Activated T-cell treated with anti-CD3 and anti-CD28 coated beads, Interleukin-2, amount 50 U/mL, for 4 hours (primary cell): ENCODE measurements at regions not wholly inside any gene's neighbourhood (a gene's known extent, or its start where the extent isn't known, plus 50 kb on each side); places are given as distances from the start of the nearest gene placed in this dataset.

Experiments used
- ATAC-seq, 2 donors: fragments of 200-7000 bp; cut with Tn5 transposase; one replicate each; pipeline ENCODE4 v1.10.0; 2021
- DNase-seq: peaks from one replicate; pipeline ENCODE4 v3.0.0-alpha.2; 2020
- H3K27me3 Mint-ChIP-seq: one replicate; pipeline ENCODE4 v1.8.0; 2021; ENCODE audit warnings: low read depth, mixed read lengths
- H3K36me3 Mint-ChIP-seq: one replicate; pipeline ENCODE4 v1.8.0; 2022; ENCODE audit warnings: mixed read lengths; ENCODE audit not compliant: insufficient read depth
- H3K4me1 Mint-ChIP-seq: one replicate; pipeline ENCODE4 v1.8.0; 2021; ENCODE audit warnings: low read depth, mixed read lengths
- H3K4me3 Mint-ChIP-seq: one replicate; pipeline ENCODE4 v1.8.0; 2021; ENCODE audit warnings: mild to moderate bottlenecking, moderate library complexity, mixed read lengths
- H3K9me3 Mint-ChIP-seq: one replicate; pipeline ENCODE4 v1.8.0; 2021; ENCODE audit warnings: mixed read lengths

GRCh38 chr5:124245276-124245675, 501.2 kb downstream of the ZNF608 start:
- no peak overlapping the region for H3K4me3 Mint-ChIP-seq
- peaks cover 9% of the 10 kb centered on the region for H3K9me3 Mint-ChIP-seq
- ATAC-seq (no peak), DNase-seq (no peak)
- H3K36me3 Mint-ChIP-seq: no peaks in the 10 kb centered on the region
- H3K4me1 Mint-ChIP-seq: no peaks in the 10 kb centered on the region
- no peaks in the 10 kb centered on the region for H3K27me3 Mint-ChIP-seq

DNA sequence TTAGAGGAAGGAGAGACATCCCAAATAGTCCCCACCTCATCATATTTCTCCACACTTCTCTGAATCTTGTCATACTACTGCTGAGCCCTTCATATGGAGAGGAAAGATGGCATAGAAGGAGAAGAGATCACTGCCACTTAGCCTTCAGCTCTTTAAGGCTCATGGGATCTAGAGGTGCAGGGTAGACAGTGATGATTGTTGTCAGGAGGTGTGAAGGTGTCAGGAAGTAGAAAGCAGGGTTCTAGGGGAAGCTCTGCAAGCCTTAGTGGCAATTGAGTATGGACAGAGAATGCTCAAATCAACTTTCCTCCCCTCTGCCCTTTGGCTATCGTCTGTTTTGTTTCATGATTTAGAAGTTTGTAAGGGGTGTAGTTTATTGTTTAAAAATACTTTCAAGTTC, 505.7 kb downstream of the ZNF608 start:
- H3K4me3 Mint-ChIP-seq: no peak overlapping the region
- no peaks in the 10 kb centered on the region for H3K4me1 Mint-ChIP-seq
- peaks cover 11% of the 10 kb centered on the region for H3K9me3 Mint-ChIP-seq
- DNase-seq (no peak), ATAC-seq (no peak)
- H3K27me3 Mint-ChIP-seq: no peaks in the 10 kb centered on the region
- no peaks in the 10 kb centered on the region for H3K36me3 Mint-ChIP-seq

DNA sequence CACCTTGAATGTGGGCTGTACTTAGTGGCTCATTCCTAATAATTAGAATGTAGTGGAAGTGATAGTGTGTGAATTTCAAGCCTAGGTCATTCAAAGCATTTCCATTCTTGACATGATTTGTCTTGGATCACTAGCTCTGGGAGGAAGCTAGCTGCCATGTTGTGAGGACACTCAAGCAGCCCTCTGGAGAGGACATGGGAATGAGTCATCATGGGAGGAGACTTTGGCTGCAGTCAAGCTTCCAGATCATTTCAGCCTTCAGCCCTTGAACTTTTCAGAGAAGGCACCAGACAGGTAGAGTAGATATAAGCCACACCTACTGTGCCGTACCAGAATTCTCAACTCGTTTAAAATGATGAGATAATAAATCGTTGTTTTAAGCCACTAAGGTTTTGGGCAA, 506.9 kb downstream of the ZNF608 start:
- Mint-ChIP-seq H3K36me3 (no peaks in the 10 kb centered on the region), H3K4me3 (no peak overlapping the region), H3K27me3 (no peaks in the 10 kb centered on the region), H3K9me3 (peaks cover 5% of the 10 kb centered on the region), H3K4me1 (no peaks in the 10 kb centered on the region)
- DNase-seq: no peak
- no peak for ATAC-seq

DNA sequence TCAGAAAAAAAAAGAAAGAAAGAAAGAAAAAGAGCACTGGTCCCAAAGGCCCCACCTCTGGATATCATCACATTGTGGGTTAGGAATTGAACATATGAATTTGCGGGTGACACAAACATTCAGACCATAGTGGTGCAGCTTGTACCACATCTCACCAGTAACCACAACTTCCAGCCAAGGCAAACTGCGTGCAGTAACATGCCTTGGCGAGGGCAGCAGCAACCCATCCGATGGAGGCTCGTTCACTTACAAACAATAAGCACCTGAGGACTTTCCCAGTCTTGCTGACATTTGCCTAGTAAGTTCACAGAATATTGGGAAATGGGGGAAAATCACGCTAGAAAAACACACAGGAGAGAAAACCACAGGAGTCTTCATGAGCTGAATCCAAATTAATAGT, 508.1 kb downstream of the ZNF608 start:
- no peaks in the 10 kb centered on the region for H3K27me3 Mint-ChIP-seq
- H3K9me3 Mint-ChIP-seq: peaks cover 5% of the 10 kb centered on the region
- H3K36me3 Mint-ChIP-seq: no peaks in the 10 kb centered on the region
- ATAC-seq: no peak
- no peak overlapping the region for H3K4me3 Mint-ChIP-seq
- H3K4me1 Mint-ChIP-seq: no peaks in the 10 kb centered on the region
- no peak for DNase-seq

DNA sequence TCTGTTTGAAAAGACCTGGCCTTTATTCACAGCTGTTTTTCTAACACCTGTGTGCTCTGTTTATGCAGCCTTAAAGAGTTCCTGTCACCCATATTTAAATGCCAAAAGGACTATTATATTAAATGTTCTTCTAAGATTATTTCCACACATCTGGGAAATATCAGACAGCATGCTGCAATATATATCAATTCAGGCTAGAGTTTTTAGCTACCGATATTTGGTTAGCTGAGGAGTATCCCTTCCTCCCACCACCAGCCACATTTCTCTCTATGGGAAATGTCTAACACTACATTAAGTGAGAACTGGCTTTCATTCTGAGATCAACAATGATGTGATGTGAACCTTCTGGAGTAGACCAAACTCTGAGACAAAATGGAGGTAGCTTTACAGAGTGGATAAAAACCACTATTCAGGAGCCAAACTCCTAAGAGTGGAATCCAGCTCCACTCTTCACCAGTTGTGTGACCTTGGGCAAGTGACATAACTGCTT, 509.2 kb downstream of the ZNF608 start:
- H3K4me3 Mint-ChIP-seq: no peak overlapping the region
- no peak for ATAC-seq

GRCh38 chr5:124236361-124237205, 509.9 kb downstream of the ZNF608 start:
- ATAC-seq (no peak), DNase-seq (no peak)
- no peak overlapping the region for H3K4me3 Mint-ChIP-seq
- no peaks in the 10 kb centered on the region for H3K4me1 Mint-ChIP-seq
- peaks cover 5% of the 10 kb centered on the region for H3K9me3 Mint-ChIP-seq
- H3K36me3 Mint-ChIP-seq: no peaks in the 10 kb centered on the region
- no peaks in the 10 kb centered on the region for H3K27me3 Mint-ChIP-seq

More for the DNA sequence above, 509.2 kb downstream of the ZNF608 start:
- no peaks in the 10 kb centered on the region for H3K27me3 Mint-ChIP-seq
- no peak for DNase-seq
- H3K36me3 Mint-ChIP-seq: no peaks in the 10 kb centered on the region
- H3K9me3 Mint-ChIP-seq: peaks cover 5% of the 10 kb centered on the region
- H3K4me1 Mint-ChIP-seq: no peaks in the 10 kb centered on the region

- Mint-ChIP-seq H3K4me1 (no peaks in the 10 kb centered on the region), H3K9me3 (peaks cover 5% of the 10 kb centered on the region), H3K4me3 (no peak overlapping the region), H3K36me3 (no peaks in the 10 kb centered on the region), H3K27me3 (no peaks in the 10 kb centered on the region)
- DNase-seq: no peak
- no peak for ATAC-seq
These were observed 510.9 kb downstream of the ZNF608 start for GRCh38 chr5:124235576-124235975.

- ATAC-seq (no peak), DNase-seq (no peak)
- H3K36me3 Mint-ChIP-seq: no peaks in the 10 kb centered on the region
- no peak overlapping the region for H3K4me3 Mint-ChIP-seq
- H3K4me1 Mint-ChIP-seq: no peaks in the 10 kb centered on the region
- H3K9me3 Mint-ChIP-seq: peaks cover 5% of the 10 kb centered on the region
- no peaks in the 10 kb centered on the region for H3K27me3 Mint-ChIP-seq
These were observed 511.5 kb downstream of the ZNF608 start for GRCh38 chr5:124234770-124235562.

DNA sequence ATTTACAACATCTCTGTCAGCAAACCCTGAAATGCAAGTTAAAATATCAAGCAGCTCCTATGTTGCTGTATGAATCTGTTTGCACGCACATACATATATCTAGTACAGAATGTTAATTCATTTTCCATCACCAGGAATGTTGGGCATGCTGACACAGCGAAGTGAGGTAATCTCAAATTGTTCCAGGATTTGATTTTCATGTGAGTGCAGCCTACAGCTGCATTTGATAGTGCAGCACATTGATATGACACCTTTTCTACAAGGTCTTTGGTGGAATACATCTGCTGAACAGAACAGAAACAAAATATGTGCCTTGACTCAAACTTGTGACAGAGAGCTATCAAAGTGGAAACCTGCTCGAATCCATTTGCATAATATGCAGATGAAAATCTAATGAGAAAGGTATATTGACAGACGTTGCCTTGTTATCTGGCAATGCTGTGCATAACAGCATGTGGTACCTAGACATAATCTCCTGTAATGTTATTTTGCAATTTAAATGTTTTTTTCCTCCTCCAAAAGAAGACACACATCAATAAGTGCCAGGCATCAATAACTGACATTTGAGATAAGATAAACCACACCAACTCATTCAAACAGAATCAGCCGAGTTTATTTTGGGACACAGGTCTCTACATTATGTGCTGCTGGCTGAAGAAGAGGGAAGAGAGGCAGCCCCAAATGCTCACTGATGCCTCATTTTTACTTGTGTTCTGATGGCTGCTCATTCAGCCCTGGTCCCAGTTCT, 512.2 kb downstream of the ZNF608 start:
- Mint-ChIP-seq H3K27me3 (no peaks in the 10 kb centered on the region), H3K36me3 (no peaks in the 10 kb centered on the region), H3K4me3 (no peak overlapping the region), H3K9me3 (no peaks in the 10 kb centered on the region), H3K4me1 (no peaks in the 10 kb centered on the region)
- DNase-seq (no peak), ATAC-seq (no peak)

GRCh38 chr5:124232515-124232914, 513.9 kb downstream of the ZNF608 start:
- Mint-ChIP-seq H3K27me3 (no peaks in the 10 kb centered on the region), H3K36me3 (no peaks in the 10 kb centered on the region), H3K4me3 (no peak overlapping the region), H3K9me3 (peaks cover 3% of the 10 kb centered on the region), H3K4me1 (no peaks in the 10 kb centered on the region)
- DNase-seq: no peak
- ATAC-seq: no peak

GRCh38 chr5:124231802-124232201, 514.6 kb downstream of the ZNF608 start:
- DNase-seq (no peak), ATAC-seq (no peak)
- H3K9me3 Mint-ChIP-seq: peaks cover 3% of the 10 kb centered on the region
- H3K4me1 Mint-ChIP-seq: no peaks in the 10 kb centered on the region
- no peaks in the 10 kb centered on the region for H3K36me3 Mint-ChIP-seq
- no peaks in the 10 kb centered on the region for H3K27me3 Mint-ChIP-seq
- H3K4me3 Mint-ChIP-seq: no peak overlapping the region

DNA sequence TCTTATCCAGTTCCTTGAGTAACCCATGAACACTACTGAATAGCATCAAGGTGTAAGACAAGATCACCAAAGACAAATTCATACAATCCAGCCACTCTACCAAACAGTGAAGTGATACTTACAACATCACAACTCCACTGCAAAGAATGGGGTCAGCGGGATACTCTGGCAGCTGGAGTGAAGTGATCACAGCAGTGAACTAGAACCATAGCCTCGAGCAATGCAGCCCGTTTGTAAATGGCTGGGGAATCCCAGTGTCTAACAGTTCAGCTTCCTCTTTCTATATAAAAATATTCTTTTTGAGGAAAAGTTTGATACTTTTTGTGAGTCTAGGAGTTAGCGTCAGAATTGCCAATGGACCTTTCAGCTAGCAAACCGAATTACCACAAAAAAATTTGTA, 515.2 kb downstream of the ZNF608 start:
- ATAC-seq (no peak), DNase-seq (no peak)
- Mint-ChIP-seq H3K4me3 (no peak overlapping the region), H3K4me1 (no peaks in the 10 kb centered on the region), H3K27me3 (no peaks in the 10 kb centered on the region), H3K36me3 (no peaks in the 10 kb centered on the region), H3K9me3 (peaks cover 5% of the 10 kb centered on the region)

GRCh38 chr5:124230456-124230855, 516.0 kb downstream of the ZNF608 start:
- ATAC-seq: no peak
- H3K4me3 Mint-ChIP-seq: no peak overlapping the region
- no peaks in the 10 kb centered on the region for H3K27me3 Mint-ChIP-seq
- DNase-seq: no peak
- no peaks in the 10 kb centered on the region for H3K36me3 Mint-ChIP-seq
- H3K9me3 Mint-ChIP-seq: peaks cover 6% of the 10 kb centered on the region
- no peaks in the 10 kb centered on the region for H3K4me1 Mint-ChIP-seq

GRCh38 chr5:124229352-124229751, 517.1 kb downstream of the ZNF608 start:
- DNase-seq: no peak
- Mint-ChIP-seq H3K36me3 (no peaks in the 10 kb centered on the region), H3K4me3 (no peak overlapping the region), H3K4me1 (no peaks in the 10 kb centered on the region), H3K27me3 (no peaks in the 10 kb centered on the region), H3K9me3 (peaks cover 9% of the 10 kb centered on the region)
- ATAC-seq: no peak
